Activated gamma-delta T cell treated with Interleukin-2 at 50 U/mL for 16 hours (primary cell): ENCODE measurements at regions not wholly inside any gene's neighbourhood (a gene's known extent, or its start where the extent isn't known, plus 50 kb on each side); places are given as distances from the start of the nearest gene placed in this dataset.

ENCODE experiments used
- DNase-seq: peaks from one replicate; pipeline ENCODE4 v3.0.0-alpha.2; 2020

DNA sequence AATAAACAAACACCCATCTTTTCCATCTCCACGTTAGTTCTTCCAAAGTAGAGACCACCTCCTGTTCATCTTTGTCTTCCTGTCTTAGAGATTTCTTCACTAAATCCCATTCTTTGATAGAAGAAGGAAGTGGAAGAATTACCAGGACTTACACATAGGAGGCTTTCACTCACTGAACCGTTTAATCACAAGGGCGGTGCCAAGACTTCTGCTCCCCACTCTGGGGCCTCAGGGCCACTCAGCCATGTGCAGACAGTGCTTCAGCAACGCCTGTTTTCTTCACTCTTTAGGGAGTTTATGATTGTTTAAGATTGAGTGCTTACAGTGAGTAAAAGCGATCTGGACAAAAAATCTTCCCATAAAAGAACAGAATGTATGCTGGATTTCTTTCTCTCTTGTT is 63.9 kb upstream of the SORCS3 start:
- no peak for DNase-seq

DNA sequence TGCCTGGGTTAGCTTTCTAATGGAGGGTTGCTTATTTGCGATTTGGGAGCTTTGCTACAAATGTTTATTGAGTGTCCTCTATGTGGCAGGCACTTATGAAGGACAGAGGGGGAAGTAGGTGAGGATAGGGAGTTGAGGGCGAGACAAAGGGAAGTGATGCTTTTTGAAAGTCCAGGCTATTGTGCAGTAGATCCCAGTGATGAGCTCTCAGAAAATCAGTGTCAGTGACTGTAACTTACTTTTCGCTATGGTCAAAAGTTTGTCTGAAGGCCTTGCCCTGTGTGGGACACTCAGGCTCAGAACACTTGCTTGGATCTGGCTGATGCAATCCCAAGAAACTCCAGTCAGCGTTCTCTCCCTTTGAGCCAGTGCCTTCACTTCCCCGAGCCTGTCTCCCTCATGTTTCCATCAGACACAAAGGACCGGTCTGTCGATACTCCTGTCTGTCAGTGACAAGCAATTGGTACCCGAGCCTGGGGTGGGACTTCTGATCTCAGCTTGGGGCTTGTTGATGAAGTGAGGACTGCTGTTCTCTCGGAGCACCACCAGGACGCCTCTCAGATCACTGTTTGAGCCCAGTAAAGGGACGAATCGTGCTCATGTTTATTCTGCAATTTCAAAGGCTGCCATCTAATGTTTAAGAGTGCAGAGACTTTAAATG is 63.1 kb upstream of the SORCS3 start:
- DNase-seq: no peak

DNA sequence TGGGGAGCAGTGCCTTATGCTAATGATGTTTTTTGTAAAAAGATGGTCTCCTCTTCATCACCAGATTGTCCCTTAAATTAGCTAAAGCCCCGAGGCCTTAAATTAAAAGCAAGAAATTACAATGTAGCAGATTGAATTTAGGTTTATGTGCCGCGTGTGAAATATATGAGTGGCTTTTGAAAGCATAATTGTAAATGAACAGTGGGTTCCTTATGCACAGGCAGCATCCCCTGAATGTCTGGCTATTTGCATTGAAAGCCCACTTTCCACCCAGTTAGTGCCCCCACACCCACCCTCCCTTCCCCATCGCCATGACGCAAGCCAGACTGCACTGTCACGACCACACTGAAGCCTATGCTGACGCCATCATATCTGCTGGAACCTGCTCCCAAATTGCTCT is 62.4 kb upstream of the SORCS3 start:
- no peak for DNase-seq

DNA sequence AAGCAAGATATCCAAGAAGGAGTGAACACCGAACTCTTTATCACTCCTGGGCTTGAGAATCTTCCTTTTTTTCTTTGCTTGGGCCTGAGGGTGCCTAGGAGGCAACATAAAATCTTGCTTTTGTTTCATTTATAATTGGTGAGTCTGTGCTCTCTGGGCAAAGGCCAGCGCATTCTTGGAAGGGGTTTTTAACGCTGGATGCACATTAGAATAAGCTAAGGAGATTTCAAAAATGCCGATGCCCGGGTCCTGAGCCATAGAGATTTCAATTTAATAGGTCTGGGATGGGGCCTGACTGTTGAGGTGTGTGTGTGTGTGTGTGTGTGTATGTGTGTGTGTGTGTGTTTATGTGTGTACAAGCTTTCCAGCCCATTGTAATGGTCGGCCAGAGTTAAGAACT is 62.0 kb upstream of the SORCS3 start:
- DNase-seq: no peak

DNA sequence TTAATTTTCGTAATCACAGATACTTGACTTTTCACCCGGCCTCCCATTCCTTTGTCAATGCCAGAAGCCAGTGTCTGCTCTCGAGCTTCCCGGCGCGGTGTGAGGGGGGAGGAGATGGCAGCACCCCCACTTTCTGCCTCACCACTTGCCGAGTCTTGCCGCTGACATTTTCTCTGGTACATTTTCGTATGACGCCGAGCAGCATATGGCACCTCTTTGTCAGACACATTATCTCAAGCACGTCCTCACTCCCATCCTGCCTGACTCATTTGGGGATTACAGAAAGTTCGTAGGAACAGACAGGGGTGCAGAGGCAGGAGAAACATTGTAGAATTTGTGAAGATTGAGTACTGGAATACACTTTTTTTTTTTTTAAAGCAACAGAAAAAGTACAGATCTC is 60.8 kb upstream of the SORCS3 start:
- DNase-seq: no peak

DNA sequence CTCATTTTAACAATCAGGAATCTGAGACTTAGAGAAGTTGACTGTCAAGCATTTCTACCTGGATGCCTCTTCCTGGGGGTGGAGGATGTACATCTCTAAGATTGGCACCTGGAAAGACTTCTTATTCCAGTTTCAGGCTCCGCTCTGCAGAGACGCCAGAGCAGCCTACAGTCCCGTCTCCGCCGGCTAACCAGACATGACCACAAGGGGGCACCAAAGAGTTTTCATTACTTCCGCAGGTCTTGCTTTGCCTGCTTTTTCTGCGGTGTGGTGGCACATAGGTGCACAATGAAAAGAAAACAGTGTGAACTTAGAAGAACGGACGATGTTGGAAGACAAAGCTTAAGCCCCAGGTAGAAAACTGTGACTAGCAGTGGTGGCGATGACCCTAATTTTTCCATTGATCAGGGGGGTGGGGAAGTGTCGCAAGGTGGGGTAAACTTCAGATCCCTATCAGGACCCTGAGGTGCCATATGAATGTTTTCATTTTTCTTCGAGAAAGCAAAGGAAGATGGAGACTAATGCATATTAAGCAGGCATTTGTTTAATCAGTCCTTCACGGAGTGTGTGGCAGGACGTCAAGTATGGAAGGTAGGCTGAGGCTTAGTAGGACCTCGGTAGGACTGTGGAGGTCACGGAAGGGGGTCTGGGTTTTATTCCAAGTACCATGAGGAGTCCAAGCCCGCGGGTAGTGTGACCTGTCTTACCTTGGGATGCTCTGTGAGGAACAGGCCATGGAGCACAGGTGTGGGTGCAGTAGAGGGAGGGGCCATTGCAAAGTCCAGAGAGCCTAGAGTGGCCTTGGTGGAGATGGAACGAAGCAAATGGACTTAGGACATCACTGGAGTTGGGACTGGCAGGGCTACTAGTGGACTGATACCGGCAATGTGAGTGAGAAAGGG is 60.1 kb upstream of the SORCS3 start:
- DNase-seq: peak; percentile 68

DNA sequence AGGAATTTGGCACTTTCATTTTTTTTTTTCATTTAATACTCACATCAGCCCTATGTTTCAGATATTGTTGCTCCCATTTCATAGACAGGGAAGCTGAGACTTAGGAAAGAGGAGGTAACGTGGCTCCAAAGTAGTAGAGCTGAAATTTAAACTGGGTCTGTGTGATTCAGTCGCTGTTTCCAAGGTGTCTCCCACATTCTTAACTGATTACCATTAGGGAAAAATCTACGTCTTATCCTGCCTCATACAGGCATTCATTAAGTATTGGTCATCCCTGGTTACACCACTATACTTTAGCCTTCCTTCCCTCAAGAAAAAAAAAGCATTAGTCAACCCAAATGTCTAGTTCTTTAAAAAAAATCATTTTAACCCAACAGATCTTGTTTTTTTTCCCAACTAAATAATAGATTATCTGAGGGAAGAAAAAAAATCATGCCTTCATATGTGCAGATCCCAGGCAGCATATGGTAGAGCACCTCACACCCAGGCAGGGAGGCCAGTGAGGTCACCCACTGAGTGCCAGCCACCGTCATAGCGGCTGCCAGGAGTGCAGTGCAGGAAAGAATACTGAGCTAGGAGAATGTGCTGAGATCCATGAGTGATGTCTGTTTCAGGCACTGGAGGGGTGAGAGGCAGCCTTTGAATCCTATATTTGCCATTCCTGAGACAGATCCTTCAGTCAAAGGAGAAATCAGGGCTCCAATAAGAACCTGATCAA is 59.0 kb upstream of the SORCS3 start:
- no peak for DNase-seq

DNA sequence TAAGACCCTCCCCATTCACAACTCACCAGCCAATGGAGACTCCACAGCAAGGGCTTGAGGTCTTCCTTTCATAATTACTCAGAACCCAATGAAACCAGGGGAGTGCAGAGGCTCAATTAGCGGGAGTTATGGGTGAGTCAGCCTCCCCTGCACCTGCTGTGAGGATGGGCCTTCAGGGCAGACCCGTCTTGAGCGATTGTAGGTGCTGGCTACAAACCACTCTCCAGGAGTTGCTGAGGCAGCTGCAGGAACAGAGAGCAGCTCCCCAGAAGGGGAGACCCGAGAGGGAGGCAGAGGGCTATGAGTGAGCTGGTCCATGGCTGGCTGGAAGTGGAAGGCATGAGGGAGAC is 58.5 kb upstream of the SORCS3 start:
- no peak for DNase-seq

DNA sequence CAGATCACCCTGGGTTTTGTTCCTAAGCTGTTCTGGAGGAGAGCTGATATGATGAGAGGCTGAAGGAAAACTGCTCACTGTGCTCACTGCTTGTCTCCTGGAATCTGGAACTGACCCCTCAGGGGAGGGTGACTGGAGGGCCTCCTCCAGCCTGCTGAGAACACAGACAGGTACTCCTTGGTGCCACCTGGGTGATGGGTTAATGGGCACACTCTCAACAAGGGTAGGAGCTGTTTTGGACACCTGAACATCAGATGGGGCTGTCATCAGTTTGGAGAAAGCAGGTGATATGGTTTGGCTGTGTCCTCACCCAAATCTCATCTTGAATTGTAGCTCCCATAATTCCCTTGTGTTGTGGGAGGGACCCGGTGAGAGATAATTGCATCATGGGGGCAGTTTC is 58.1 kb upstream of the SORCS3 start:
- DNase-seq: no peak

DNA sequence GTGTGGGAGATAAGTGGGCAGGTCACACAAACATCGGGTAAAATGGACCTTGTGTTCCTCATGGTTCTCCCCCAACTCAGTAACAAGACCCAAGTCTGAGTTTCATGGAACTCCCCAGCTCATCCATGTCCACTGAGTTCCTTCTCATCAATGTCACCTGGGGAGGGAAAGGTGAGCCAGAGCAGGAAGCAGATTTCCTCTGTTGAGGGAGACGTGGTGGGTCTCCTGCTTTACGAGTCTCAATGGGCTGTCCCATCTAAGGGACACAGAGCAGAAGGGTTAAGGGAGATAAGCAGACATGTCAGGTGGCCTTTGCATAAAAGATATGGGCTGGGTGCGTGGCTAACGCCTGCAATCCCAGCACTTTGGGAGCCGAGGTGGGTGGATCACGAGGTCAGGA is 56.5 kb upstream of the SORCS3 start:
- DNase-seq: no peak

DNA sequence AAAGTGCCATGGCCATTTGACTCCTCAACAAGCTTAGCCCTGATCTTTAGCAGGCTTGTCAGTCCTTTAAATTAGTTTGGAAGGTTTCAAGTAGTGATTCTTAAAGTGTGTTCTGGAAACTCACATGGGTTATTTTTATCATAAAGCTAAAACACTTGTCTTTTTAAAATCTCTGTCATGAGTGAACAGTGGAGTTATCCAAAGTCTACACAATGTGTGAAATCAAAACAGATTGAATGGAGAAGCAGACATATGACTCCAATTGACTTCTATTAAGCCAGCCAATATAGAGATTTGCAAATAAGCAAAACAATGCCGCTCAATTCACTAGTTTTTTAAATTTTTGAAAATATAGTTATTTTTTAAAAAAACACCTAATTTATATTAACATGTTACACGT is 53.3 kb upstream of the SORCS3 start:
- no peak for DNase-seq

DNA sequence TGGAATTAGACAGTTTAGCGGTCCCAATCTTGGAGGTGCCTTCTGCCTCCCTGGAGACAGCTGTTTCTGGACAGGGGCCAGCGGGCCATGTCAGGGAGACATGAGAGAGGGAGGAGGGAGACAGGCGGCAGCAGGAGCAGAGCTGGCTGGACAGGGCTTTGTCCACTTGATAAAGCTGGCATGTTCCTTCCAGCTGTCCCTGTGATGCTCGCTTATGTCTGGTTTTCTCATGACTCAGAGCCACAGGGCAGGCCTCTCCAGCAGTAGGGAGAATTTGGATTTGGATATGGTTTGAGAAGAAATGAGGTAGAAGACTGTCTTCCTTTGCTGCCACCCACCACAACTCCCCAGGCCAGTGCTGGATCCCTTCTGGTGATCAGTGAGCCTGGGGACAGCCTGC is 51.7 kb upstream of the SORCS3 start:
- DNase-seq: no peak

DNA sequence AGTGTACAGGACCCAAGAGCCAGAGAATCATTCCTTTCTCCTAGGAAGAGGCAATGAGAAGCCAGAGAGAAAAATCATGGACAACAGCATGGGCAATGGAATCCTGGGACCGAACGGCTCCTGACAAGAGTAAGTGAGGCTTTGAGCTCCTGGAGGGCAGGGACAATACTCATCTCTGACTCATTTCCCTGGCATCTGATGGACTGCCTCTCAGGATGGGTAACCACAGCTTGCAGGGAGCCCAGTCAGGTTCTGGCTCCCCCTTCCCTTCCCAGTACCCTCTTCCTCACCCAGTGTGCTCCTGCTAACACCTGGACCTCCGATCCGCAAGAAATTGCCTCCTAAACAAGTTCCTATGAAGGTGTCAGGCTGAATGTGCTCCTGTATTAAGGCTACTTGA is 51.2 kb upstream of the SORCS3 start:
- no peak for DNase-seq
